ENCODE measurements at regions not wholly inside any gene's neighbourhood (a gene's known extent, or its start where the extent isn't known, plus 50 kb on each side); places are given as distances from the start of the nearest gene placed in this dataset.

DNA sequence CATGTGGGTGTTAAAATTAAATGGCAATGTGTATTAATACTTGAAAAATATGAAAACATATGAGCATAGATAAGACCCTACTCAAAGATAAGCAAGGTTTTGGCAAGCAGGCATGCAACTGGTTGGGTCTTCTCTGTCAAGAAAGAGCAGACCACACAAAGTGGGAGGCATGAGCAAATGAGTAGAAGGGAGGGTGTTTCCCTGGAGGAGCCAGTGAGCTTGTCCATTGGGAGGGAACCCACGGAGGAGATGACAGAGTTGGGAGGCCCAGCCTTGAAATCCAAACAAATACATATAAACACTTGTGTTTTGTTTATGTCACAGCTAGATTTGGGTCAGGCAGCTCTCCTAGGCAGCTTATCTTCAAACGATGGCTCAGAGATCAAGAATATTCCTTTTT, 134.5 kb upstream of the CXCL12 start:
- Histone ChIP-seq H3K9me3 (no peaks in the 10 kb centered on the region), H3K4me1 (no peaks in the 10 kb centered on the region), H3K4me3 (ENCODE audit: low read depth, low read length) (no peak overlapping the region), H3K27me3 (replicated peaks; ENCODE audit: control insufficient read depth, insufficient read depth, low read length) (no peaks in the 10 kb centered on the region), H3K36me3 (ENCODE audit: control insufficient read depth, insufficient read depth, low read length) (no peaks in the 10 kb centered on the region)
- Mint-ChIP-seq H3K4me1 (ENCODE audit: low read depth, unreplicated experiment) (no peaks in the 10 kb centered on the region), H3K27me3 (ENCODE audit: insufficient read depth, unreplicated experiment) (peaks cover 6% of the 10 kb centered on the region), H3K4me3 (ENCODE audit: unreplicated experiment) (no peak overlapping the region), H3K27ac (ENCODE audit: unreplicated experiment) (no peak overlapping the region), H3K36me3 (ENCODE audit: insufficient read depth, unreplicated experiment) (peaks cover 3% of the 10 kb centered on the region), H3K9me3 (ENCODE audit: unreplicated experiment) (peaks cover 5% of the 10 kb centered on the region)
- no TSS peak for BruUV-seq (replicated peaks)
- intact Hi-C loops (cut with micrococcal nuclease; ENCODE audit: unreplicated experiment): no loop called here
- ChIA-PET CTCF (no interaction called here), POLR2A (no interaction called here)
- no peak for DNase-seq
- TF ChIP-seq, protein P1, sequence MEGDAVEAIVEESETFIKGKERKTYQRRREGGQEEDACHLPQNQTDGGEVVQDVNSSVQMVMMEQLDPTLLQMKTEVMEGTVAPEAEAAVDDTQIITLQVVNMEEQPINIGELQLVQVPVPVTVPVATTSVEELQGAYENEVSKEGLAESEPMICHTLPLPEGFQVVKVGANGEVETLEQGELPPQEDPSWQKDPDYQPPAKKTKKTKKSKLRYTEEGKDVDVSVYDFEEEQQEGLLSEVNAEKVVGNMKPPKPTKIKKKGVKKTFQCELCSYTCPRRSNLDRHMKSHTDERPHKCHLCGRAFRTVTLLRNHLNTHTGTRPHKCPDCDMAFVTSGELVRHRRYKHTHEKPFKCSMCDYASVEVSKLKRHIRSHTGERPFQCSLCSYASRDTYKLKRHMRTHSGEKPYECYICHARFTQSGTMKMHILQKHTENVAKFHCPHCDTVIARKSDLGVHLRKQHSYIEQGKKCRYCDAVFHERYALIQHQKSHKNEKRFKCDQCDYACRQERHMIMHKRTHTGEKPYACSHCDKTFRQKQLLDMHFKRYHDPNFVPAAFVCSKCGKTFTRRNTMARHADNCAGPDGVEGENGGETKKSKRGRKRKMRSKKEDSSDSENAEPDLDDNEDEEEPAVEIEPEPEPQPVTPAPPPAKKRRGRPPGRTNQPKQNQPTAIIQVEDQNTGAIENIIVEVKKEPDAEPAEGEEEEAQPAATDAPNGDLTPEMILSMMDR (IDR thresholded peaks at IDR 0.05; ENCODE audit: insufficient read depth in 1 of 2, low read depth in 1 of 2, low read length in 1 of 2, severe bottlenecking in 1 of 2, unreplicated experiment in 1 of 2): no peak

DNA sequence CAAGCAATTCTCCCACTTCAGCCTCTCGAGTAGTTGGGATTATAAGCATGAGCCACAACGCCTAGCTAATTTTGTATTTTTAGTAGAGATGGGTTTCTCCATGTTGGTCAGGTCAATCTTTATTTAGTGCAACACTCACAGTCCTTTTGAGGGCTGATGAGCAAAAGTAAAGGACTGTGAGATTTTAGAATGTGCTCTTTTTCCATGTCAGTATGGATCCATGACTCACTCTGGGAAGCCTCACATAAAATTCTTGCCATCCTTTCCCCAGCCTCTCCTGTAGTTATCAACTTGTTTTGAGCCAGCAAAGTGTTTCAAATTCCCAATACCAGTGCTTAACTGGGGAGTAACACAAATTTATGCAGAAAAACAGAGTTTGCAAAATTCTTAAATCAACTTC, 135.8 kb upstream of the CXCL12 start:
- intact Hi-C loops (cut with micrococcal nuclease; ENCODE audit: unreplicated experiment): no loop called here
- no peak overlapping the region for H3K27ac Mint-ChIP-seq (ENCODE audit: unreplicated experiment)
- H3K36me3 Mint-ChIP-seq (ENCODE audit: insufficient read depth, unreplicated experiment): peaks cover 5% of the 10 kb centered on the region
- H3K4me1 ChIP-seq: no peaks in the 10 kb centered on the region
- no TSS peak for BruUV-seq (replicated peaks)
- POLR2A ChIA-PET: no interaction called here
- no peak overlapping the region for H3K4me3 ChIP-seq (ENCODE audit: low read depth, low read length)
- no peaks in the 10 kb centered on the region for H3K9me3 ChIP-seq
- H3K4me3 Mint-ChIP-seq (ENCODE audit: unreplicated experiment): no peak overlapping the region
- no peaks in the 10 kb centered on the region for H3K36me3 ChIP-seq (ENCODE audit: control insufficient read depth, insufficient read depth, low read length)
- H3K4me1 Mint-ChIP-seq (ENCODE audit: low read depth, unreplicated experiment): no peaks in the 10 kb centered on the region
- CTCF ChIA-PET: no interaction called here
- no peaks in the 10 kb centered on the region for H3K27me3 ChIP-seq (replicated peaks; ENCODE audit: control insufficient read depth, insufficient read depth, low read length)
- peaks cover 10% of the 10 kb centered on the region for H3K9me3 Mint-ChIP-seq (ENCODE audit: unreplicated experiment)
- TF ChIP-seq, protein P1 (IDR thresholded peaks at IDR 0.05; ENCODE audit: insufficient read depth in 1 of 2, low read depth in 1 of 2, low read length in 1 of 2, severe bottlenecking in 1 of 2, unreplicated experiment in 1 of 2): no peak
- DNase-seq: no peak
- no peaks in the 10 kb centered on the region for H3K27me3 Mint-ChIP-seq (ENCODE audit: insufficient read depth, unreplicated experiment)

DNA sequence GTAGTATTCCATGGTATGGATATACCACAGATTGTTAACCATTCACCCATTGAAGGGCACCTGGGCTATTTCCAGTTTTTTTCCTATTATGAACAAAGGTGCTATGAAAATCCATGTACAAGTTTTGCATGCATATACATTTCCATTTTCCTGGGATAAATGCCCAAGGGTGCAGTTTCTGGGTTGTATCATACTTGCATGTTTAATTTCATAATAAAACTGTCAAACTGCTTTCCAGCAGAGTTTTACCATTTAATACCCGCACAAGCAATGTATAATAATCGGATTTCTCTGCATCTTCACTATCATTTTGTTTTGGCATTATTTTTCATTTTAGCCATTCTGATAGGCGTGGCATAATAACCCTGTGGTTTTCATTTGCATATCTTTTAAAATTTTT, 154.3 kb upstream of the CXCL12 start:
- Histone ChIP-seq H3K4me1 (no peaks in the 10 kb centered on the region), H3K36me3 (ENCODE audit: control insufficient read depth, insufficient read depth, low read length) (no peaks in the 10 kb centered on the region), H3K9me3 (no peaks in the 10 kb centered on the region), H3K27me3 (replicated peaks; ENCODE audit: control insufficient read depth, insufficient read depth, low read length) (peaks cover 1% of the 10 kb centered on the region; the same call in 1 of the 2 replicates), H3K4me3 (ENCODE audit: low read depth, low read length) (no peak overlapping the region)
- Mint-ChIP-seq H3K27me3 (ENCODE audit: insufficient read depth, unreplicated experiment) (no peaks in the 10 kb centered on the region), H3K4me1 (ENCODE audit: low read depth, unreplicated experiment) (no peaks in the 10 kb centered on the region), H3K36me3 (ENCODE audit: insufficient read depth, unreplicated experiment) (no peaks in the 10 kb centered on the region), H3K27ac (ENCODE audit: unreplicated experiment) (no peak overlapping the region), H3K4me3 (ENCODE audit: unreplicated experiment) (no peak overlapping the region), H3K9me3 (ENCODE audit: unreplicated experiment) (no peaks in the 10 kb centered on the region)
- ChIA-PET CTCF (no interaction called here), POLR2A (no interaction called here)
- TF ChIP-seq, protein P1 (IDR thresholded peaks at IDR 0.05; ENCODE audit: insufficient read depth in 1 of 2, low read depth in 1 of 2, low read length in 1 of 2, severe bottlenecking in 1 of 2, unreplicated experiment in 1 of 2): no peak
- intact Hi-C loops (cut with micrococcal nuclease; ENCODE audit: unreplicated experiment): no loop called here
- no peak for DNase-seq
- BruUV-seq (replicated peaks): no TSS peak

Measured in Caco-2 (cell line).